ENCODE measurements at regions not wholly inside any gene's neighbourhood (a gene's known extent, or its start where the extent isn't known, plus 50 kb on each side); places are given as distances from the start of the nearest gene placed in this dataset.
"Not testable (repeated sequence)": the region's sequence is repeated elsewhere in the genome, so short reads cannot be mapped to it uniquely, and the experiment has no call there.

- DNase-seq = not testable (repeated sequence)
Observed at GRCh38 chr3:105296182-105296822, 70.4 kb upstream of the ALCAM start.

GRCh38 chr3:105304487-105304886, 62.2 kb upstream of the ALCAM start:
- DNase-seq = no peak

GRCh38 chr3:105315144-105315543, 51.6 kb upstream of the ALCAM start:
- no peak for DNase-seq

- DNase-seq = no peak
Observed at GRCh38 chr3:105315815-105316214, 50.9 kb upstream of the ALCAM start.

- no peak for DNase-seq
Observed at GRCh38 chr3:105316331-105316730, 50.4 kb upstream of the ALCAM start.

Data from activated gamma-delta T cell treated with Interleukin-2 at 50 U/mL for 16 hours (primary cell).